ENCODE measurements at regions not wholly inside any gene's neighbourhood (a gene's known extent, or its start where the extent isn't known, plus 50 kb on each side); places are given as distances from the start of the nearest gene placed in this dataset.

DNA sequence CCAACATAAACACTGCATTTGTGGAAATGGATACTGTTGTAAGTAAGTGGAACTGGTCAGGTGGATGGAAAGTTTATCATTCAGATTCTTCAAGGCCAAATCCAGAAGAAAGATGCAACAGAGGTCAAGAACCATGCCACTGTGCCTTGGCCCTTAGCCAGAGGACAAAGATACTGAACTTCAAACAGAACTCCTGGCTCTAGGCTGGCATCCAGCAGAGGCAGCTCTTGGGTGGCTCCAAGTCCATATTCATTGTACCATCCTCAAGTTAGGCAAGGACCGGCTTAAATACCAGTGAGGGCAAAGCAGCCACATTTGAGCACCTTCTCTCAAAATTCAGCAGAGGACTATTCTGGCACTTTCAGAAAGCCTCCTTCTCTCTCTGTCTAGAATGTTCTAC lies 53.2 kb downstream of the DNAAF9 start:
- ChIA-PET POLR2A (interaction anchor here (0.7 kb wide), 1 partner anchor 9 kb away, joined by 3 read pairs; no protein-coding TSS in a partner anchor), CTCF (ENCODE audit: low intra/inter-chr PET ratio) (no interaction called here)
- BruUV-seq (replicated peaks), result no TSS peak
- no peak overlapping the region for H3K4me2 ChIP-seq (ENCODE audit: insufficient read depth, low read length)
- DNase-seq (ENCODE audit: extremely low read depth in 1 of 4, low spot score in 3 of 4), result no peak
- no peaks in the 10 kb centered on the region for H4K20me1 ChIP-seq (replicated peaks; ENCODE audit: control insufficient read depth, insufficient read depth, low read length)
- H3K27ac ChIP-seq (ENCODE audit: extremely low read depth, low read depth, low read length), result no peak overlapping the region
- no peak overlapping the region for H3K4me3 ChIP-seq
- no peaks in the 10 kb centered on the region for H3K9me3 ChIP-seq (replicated peaks; ENCODE audit: control insufficient read depth, insufficient read depth, low read depth, low read length)
- TF ChIP-seq HEY1 (CRISPR knock-in tag; IDR thresholded peaks at IDR 0.05; ENCODE audit: borderline replicate concordance), result no peak
- TF ChIP-seq ETV6 (IDR thresholded peaks at IDR 0.05; ENCODE audit: borderline replicate concordance in 1 of 2, low read depth in 2 of 2, low read length in 1 of 2), result no peak
- no peak for TF ChIP-seq ETV6 (CRISPR knock-in tag; IDR thresholded peaks at IDR 0.05; ENCODE audit: borderline replicate concordance)
- no peak for TF ChIP-seq GABPA (tag; conservative IDR thresholded peaks at IDR 0.05; ENCODE audit: low read depth)
- TF ChIP-seq, protein P1, sequence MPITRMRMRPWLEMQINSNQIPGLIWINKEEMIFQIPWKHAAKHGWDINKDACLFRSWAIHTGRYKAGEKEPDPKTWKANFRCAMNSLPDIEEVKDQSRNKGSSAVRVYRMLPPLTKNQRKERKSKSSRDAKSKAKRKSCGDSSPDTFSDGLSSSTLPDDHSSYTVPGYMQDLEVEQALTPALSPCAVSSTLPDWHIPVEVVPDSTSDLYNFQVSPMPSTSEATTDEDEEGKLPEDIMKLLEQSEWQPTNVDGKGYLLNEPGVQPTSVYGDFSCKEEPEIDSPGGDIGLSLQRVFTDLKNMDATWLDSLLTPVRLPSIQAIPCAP (CRISPR knock-in tag; IDR thresholded peaks at IDR 0.05; ENCODE audit: borderline replicate concordance), result no peak
- TF ChIP-seq EGR1 (conservative IDR thresholded peaks at IDR 0.05), result no peak
- TF ChIP-seq ZNF324 (CRISPR knock-in tag; IDR thresholded peaks at IDR 0.05), result no peak
- no peak for TF ChIP-seq YBX1 (IDR thresholded peaks at IDR 0.05)
- TF ChIP-seq, protein P2, sequence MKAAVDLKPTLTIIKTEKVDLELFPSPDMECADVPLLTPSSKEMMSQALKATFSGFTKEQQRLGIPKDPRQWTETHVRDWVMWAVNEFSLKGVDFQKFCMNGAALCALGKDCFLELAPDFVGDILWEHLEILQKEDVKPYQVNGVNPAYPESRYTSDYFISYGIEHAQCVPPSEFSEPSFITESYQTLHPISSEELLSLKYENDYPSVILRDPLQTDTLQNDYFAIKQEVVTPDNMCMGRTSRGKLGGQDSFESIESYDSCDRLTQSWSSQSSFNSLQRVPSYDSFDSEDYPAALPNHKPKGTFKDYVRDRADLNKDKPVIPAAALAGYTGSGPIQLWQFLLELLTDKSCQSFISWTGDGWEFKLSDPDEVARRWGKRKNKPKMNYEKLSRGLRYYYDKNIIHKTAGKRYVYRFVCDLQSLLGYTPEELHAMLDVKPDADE (conservative IDR thresholded peaks at IDR 0.05; ENCODE audit: control insufficient read depth, low read depth, low read length), result no peak
- TF ChIP-seq ZNF431 (CRISPR knock-in tag; IDR thresholded peaks at IDR 0.05), result no peak
- no peak for TF ChIP-seq ZNF57 (CRISPR knock-in tag; IDR thresholded peaks at IDR 0.05)
- TF ChIP-seq KDM4B (IDR thresholded peaks at IDR 0.05; ENCODE audit: borderline replicate concordance in 2 of 2, low read depth in 1 of 2), result no peak
- TF ChIP-seq ZC3H8 (IDR thresholded peaks at IDR 0.05), result no peak
- no peak for TF ChIP-seq SMARCE1 (IDR thresholded peaks at IDR 0.05)
- TF ChIP-seq ZNF586 (CRISPR knock-in tag; conservative IDR thresholded peaks at IDR 0.05), result no peak
- TF ChIP-seq, protein P3, sequence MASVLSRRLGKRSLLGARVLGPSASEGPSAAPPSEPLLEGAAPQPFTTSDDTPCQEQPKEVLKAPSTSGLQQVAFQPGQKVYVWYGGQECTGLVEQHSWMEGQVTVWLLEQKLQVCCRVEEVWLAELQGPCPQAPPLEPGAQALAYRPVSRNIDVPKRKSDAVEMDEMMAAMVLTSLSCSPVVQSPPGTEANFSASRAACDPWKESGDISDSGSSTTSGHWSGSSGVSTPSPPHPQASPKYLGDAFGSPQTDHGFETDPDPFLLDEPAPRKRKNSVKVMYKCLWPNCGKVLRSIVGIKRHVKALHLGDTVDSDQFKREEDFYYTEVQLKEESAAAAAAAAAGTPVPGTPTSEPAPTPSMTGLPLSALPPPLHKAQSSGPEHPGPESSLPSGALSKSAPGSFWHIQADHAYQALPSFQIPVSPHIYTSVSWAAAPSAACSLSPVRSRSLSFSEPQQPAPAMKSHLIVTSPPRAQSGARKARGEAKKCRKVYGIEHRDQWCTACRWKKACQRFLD (CRISPR knock-in tag; IDR thresholded peaks at IDR 0.05), result no peak
- no peak for ATAC-seq
- 88% methylated on average over 1 of the region's 1 CpG for whole genome bisulfite sequencing (ENCODE audit: insufficient coverage, low coverage, missing lambda C conversion rate)
- intact Hi-C loops (cut with micrococcal nuclease) (no loop called here), in situ Hi-C loops (cut with MboI) (no loop called here)
- FAIRE-seq, result no peak
- H3K9ac ChIP-seq (ENCODE audit: insufficient read depth in 1 of 2, low read depth in 2 of 2, low read length in 2 of 2), result no peak overlapping the region
- no peaks in the 10 kb centered on the region for H3K79me2 ChIP-seq (ENCODE audit: control insufficient read depth, insufficient read depth, low read length)
- H3K27me3 ChIP-seq (ENCODE audit: control insufficient read depth in 2 of 2, insufficient read depth in 2 of 2, low read length in 2 of 2), result no peaks in the 10 kb centered on the region
- H3K4me1 ChIP-seq (replicated peaks in 1 of 2; ENCODE audit: control insufficient read depth in 2 of 2, insufficient read depth in 2 of 2, low read length in 2 of 2), result no peaks in the 10 kb centered on the region
- no peaks in the 10 kb centered on the region for H3K36me3 ChIP-seq (ENCODE audit: control insufficient read depth, insufficient read depth, low read length)
- H3K9me1 ChIP-seq (ENCODE audit: control insufficient read depth, insufficient read depth, low read length), result no peaks in the 10 kb centered on the region
- H2AFZ ChIP-seq (ENCODE audit: low read depth, low read length), result no peak overlapping the region
